ENCODE measurements at regions not wholly inside any gene's neighbourhood (a gene's known extent, or its start where the extent isn't known, plus 50 kb on each side); places are given as distances from the start of the nearest gene placed in this dataset.

- no peak for DNase-seq (ENCODE audit: extremely low read depth in 1 of 11, low read depth in 9 of 11, low spot score in 4 of 11)
Measured at GRCh38 chr6:121835662-121836061, 400.2 kb downstream of the GJA1 start.

GRCh38 chr6:121837545-121838229 lies 402.2 kb downstream of the GJA1 start:
- DNase-seq (ENCODE audit: extremely low read depth in 1 of 11, low read depth in 9 of 11, low spot score in 4 of 11) = no peak

GRCh38 chr6:121838842-121839241 lies 403.4 kb downstream of the GJA1 start:
- no peak for DNase-seq (ENCODE audit: extremely low read depth in 1 of 11, low read depth in 9 of 11, low spot score in 4 of 11)

GRCh38 chr6:121839896-121840295 lies 404.4 kb downstream of the GJA1 start:
- DNase-seq (ENCODE audit: extremely low read depth in 1 of 11, low read depth in 9 of 11, low spot score in 4 of 11) = no peak

GRCh38 chr6:121844898-121845297 lies 409.5 kb downstream of the GJA1 start:
- DNase-seq (ENCODE audit: extremely low read depth in 1 of 11, low read depth in 9 of 11, low spot score in 4 of 11) = no peak

GRCh38 chr6:121847806-121848522 lies 412.5 kb downstream of the GJA1 start:
- no peak for DNase-seq (ENCODE audit: extremely low read depth in 1 of 11, low read depth in 9 of 11, low spot score in 4 of 11)

GRCh38 chr6:121848523-121849255 lies 413.2 kb downstream of the GJA1 start:
- DNase-seq (ENCODE audit: extremely low read depth in 1 of 11, low read depth in 9 of 11, low spot score in 4 of 11) = no peak

- peak in 10 of 11 donors; percentile 36 to 68 (median 47) for DNase-seq (ENCODE audit: extremely low read depth in 1 of 11, low read depth in 9 of 11, low spot score in 4 of 11)
Measured at GRCh38 chr6:121849477-121849876, 414.0 kb downstream of the GJA1 start.

GRCh38 chr6:121851056-121851455 lies 415.6 kb downstream of the GJA1 start:
- DNase-seq (ENCODE audit: extremely low read depth in 1 of 11, low read depth in 9 of 11, low spot score in 4 of 11) = no peak

GRCh38 chr6:121853686-121854085 lies 418.2 kb downstream of the GJA1 start:
- DNase-seq (ENCODE audit: extremely low read depth in 1 of 11, low read depth in 9 of 11, low spot score in 4 of 11) = no peak

- DNase-seq (ENCODE audit: extremely low read depth in 1 of 11, low read depth in 9 of 11, low spot score in 4 of 11) = no peak
Measured at GRCh38 chr6:121855521-121855920, 420.1 kb downstream of the GJA1 start.

GRCh38 chr6:121856296-121856695 lies 420.9 kb downstream of the GJA1 start:
- DNase-seq (ENCODE audit: extremely low read depth in 1 of 11, low read depth in 9 of 11, low spot score in 4 of 11) = no peak

- DNase-seq (ENCODE audit: extremely low read depth in 1 of 11, low read depth in 9 of 11, low spot score in 4 of 11) = no peak
Measured at GRCh38 chr6:121857551-121857950, 422.1 kb downstream of the GJA1 start.

- DNase-seq (ENCODE audit: extremely low read depth in 1 of 11, low read depth in 9 of 11, low spot score in 4 of 11) = no peak
Measured at GRCh38 chr6:121858310-121858709, 422.9 kb downstream of the GJA1 start.

- no peak for DNase-seq (ENCODE audit: extremely low read depth in 1 of 11, low read depth in 9 of 11, low spot score in 4 of 11)
Measured at GRCh38 chr6:121858986-121859385, 423.5 kb downstream of the GJA1 start.

GRCh38 chr6:121865811-121866210 lies 430.4 kb downstream of the GJA1 start:
- no peak for DNase-seq (ENCODE audit: extremely low read depth in 1 of 11, low read depth in 9 of 11, low spot score in 4 of 11)

- DNase-seq (ENCODE audit: extremely low read depth in 1 of 11, low read depth in 9 of 11, low spot score in 4 of 11) = no peak
Measured at GRCh38 chr6:121867095-121867494, 431.6 kb downstream of the GJA1 start.

- DNase-seq (ENCODE audit: extremely low read depth in 1 of 11, low read depth in 9 of 11, low spot score in 4 of 11) = no peak
Measured at GRCh38 chr6:121868206-121868605, 432.8 kb downstream of the GJA1 start.

- no peak for DNase-seq (ENCODE audit: extremely low read depth in 1 of 11, low read depth in 9 of 11, low spot score in 4 of 11)
Measured at GRCh38 chr6:121873595-121873994, 438.1 kb downstream of the GJA1 start.

- no peak for DNase-seq (ENCODE audit: extremely low read depth in 1 of 11, low read depth in 9 of 11, low spot score in 4 of 11)
Measured at GRCh38 chr6:121876721-121877120, 441.3 kb downstream of the GJA1 start.

All from renal cortex interstitium (tissue), 11 donors.